ENCODE measurements at regions not wholly inside any gene's neighbourhood (a gene's known extent, or its start where the extent isn't known, plus 50 kb on each side); places are given as distances from the start of the nearest gene placed in this dataset.
A peak's percentile ranks its signal among the peaks of the same experiment; 100 is the strongest.

DNA sequence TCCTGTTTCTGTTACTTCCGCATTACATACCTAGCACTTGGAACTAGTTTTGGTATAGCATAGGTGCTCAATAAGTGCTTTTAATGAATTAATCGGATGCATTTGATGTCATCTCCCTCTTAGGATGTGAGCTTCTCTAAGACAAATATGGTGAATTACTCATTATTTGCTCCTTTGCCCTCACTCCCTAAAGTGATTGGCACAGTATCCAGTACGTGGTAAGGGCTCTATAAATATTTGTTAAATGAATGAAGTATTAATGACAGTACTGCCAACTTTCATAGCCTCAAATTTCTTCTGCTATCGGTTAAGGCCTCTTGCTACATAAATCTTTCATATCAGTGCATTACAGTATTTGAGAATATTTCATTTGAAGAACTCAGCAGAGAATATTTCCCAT lies 75.9 kb upstream of the ARID5B start:
- Histone ChIP-seq H3K36me3 (ENCODE audit: insufficient read depth, low read length) (no peaks in the 10 kb centered on the region), H3K9ac (ENCODE audit: low read depth, low read length, poor library complexity, severe bottlenecking) (no peak overlapping the region), H3K4me2 (ENCODE audit: low read depth, low read length, poor library complexity, severe bottlenecking) (no peak overlapping the region), H3K9me3 (ENCODE audit: insufficient read depth, low read depth, low read length) (no peaks in the 10 kb centered on the region), H3K79me2 (ENCODE audit: insufficient read depth, low read length) (no peaks in the 10 kb centered on the region), H3K4me3 (ENCODE audit: low read length, poor library complexity, severe bottlenecking) (no peak overlapping the region), H2AFZ (ENCODE audit: low read length) (peak overlapping the region; percentile 81; the same call in 1 of the 2 replicates), H3K4me1 (ENCODE audit: insufficient read depth, low read length, poor library complexity, severe bottlenecking) (peaks cover 20% of the 10 kb centered on the region), H4K20me1 (ENCODE audit: insufficient read depth, low read length, poor library complexity, severe bottlenecking) (no peaks in the 10 kb centered on the region), H3K9me2 (replicated peaks; ENCODE audit: low read depth, low read length) (no peaks in the 10 kb centered on the region), H3F3A (ENCODE audit: low read depth) (no peaks in the 10 kb centered on the region), H3K27me3 (ENCODE audit: insufficient read depth, low read length, poor library complexity, severe bottlenecking) (no peaks in the 10 kb centered on the region)
- TF ChIP-seq, protein P1, sequence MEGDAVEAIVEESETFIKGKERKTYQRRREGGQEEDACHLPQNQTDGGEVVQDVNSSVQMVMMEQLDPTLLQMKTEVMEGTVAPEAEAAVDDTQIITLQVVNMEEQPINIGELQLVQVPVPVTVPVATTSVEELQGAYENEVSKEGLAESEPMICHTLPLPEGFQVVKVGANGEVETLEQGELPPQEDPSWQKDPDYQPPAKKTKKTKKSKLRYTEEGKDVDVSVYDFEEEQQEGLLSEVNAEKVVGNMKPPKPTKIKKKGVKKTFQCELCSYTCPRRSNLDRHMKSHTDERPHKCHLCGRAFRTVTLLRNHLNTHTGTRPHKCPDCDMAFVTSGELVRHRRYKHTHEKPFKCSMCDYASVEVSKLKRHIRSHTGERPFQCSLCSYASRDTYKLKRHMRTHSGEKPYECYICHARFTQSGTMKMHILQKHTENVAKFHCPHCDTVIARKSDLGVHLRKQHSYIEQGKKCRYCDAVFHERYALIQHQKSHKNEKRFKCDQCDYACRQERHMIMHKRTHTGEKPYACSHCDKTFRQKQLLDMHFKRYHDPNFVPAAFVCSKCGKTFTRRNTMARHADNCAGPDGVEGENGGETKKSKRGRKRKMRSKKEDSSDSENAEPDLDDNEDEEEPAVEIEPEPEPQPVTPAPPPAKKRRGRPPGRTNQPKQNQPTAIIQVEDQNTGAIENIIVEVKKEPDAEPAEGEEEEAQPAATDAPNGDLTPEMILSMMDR (conservative IDR thresholded peaks at IDR 0.05; ENCODE audit: low read length), result no peak
- no peak for TF ChIP-seq EZH2phosphoT487 (IDR thresholded peaks at IDR 0.05; ENCODE audit: borderline replicate concordance)

DNA sequence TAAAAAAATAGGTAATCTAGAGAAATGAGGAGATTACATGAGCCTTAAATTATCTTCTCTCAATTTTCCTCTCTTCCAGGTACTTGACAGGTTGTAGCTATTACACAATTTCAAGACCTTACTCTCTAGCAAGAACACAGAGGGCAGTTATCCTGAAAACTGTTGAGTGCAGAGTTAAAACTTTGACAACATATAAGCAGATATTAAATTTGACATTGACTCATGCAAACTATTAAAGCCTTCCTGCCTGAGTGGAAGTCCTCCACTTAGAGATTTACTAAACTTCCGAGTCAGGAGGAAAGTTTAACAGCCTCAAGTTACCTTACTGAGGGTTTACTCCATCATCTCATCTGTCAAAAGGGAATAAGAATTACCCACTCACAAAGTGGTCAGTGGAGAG lies 73.5 kb upstream of the ARID5B start:
- H3K4me3 ChIP-seq (ENCODE audit: low read length, poor library complexity, severe bottlenecking), result no peak overlapping the region
- 0 out of 2 replicates have a peak, but pooled peaks cover 3% of the 10 kb centered on the region for H3F3A ChIP-seq (ENCODE audit: low read depth)
- H3K36me3 ChIP-seq (ENCODE audit: insufficient read depth, low read length), result no peaks in the 10 kb centered on the region
- no peaks in the 10 kb centered on the region for H3K27me3 ChIP-seq (ENCODE audit: insufficient read depth, low read length, poor library complexity, severe bottlenecking)
- H3K4me1 ChIP-seq (ENCODE audit: insufficient read depth, low read length, poor library complexity, severe bottlenecking), result peaks cover 6% of the 10 kb centered on the region
- H3K9me2 ChIP-seq (replicated peaks; ENCODE audit: low read depth, low read length), result no peaks in the 10 kb centered on the region
- H3K79me2 ChIP-seq (ENCODE audit: insufficient read depth, low read length), result no peaks in the 10 kb centered on the region
- H3K9ac ChIP-seq (ENCODE audit: low read depth, low read length, poor library complexity, severe bottlenecking), result no peak overlapping the region
- H2AFZ ChIP-seq (ENCODE audit: low read length), result no peak overlapping the region; the same call in 1 of the 2 replicates
- no peaks in the 10 kb centered on the region for H3K9me3 ChIP-seq (ENCODE audit: insufficient read depth, low read depth, low read length)
- H4K20me1 ChIP-seq (ENCODE audit: insufficient read depth, low read length, poor library complexity, severe bottlenecking), result no peaks in the 10 kb centered on the region
- H3K4me2 ChIP-seq (ENCODE audit: low read depth, low read length, poor library complexity, severe bottlenecking), result no peak overlapping the region
- TF ChIP-seq, protein P1 (conservative IDR thresholded peaks at IDR 0.05; ENCODE audit: low read length), result no peak
- TF ChIP-seq EZH2phosphoT487 (IDR thresholded peaks at IDR 0.05; ENCODE audit: borderline replicate concordance), result no peak

DNA sequence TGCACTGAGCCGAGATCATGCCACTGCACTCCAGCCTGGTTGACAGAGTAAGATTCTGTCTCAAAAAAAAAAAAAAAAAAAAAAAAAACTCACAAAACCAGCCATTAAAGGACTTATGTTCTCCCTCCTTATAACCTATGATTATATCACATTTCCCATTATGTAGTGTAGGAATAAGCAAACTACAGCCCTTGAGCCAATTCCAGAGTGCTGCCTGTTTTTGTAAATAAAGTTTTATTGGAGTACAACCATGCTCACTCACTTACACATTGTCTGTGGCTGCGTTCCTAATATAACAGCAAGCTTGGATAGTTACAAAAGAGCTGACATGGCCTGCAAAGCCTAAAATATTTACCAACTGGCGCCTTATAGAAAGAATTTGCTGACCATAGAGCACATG lies 72.7 kb upstream of the ARID5B start:
- Histone ChIP-seq H3K27me3 (ENCODE audit: insufficient read depth, low read length, poor library complexity, severe bottlenecking) (no peaks in the 10 kb centered on the region), H3F3A (ENCODE audit: low read depth) (0 out of 2 replicates have a peak, but pooled peaks cover 3% of the 10 kb centered on the region), H4K20me1 (ENCODE audit: insufficient read depth, low read length, poor library complexity, severe bottlenecking) (no peaks in the 10 kb centered on the region), H3K4me2 (ENCODE audit: low read depth, low read length, poor library complexity, severe bottlenecking) (no peak overlapping the region), H2AFZ (ENCODE audit: low read length) (no peak overlapping the region), H3K9me2 (replicated peaks; ENCODE audit: low read depth, low read length) (no peaks in the 10 kb centered on the region), H3K4me3 (ENCODE audit: low read length, poor library complexity, severe bottlenecking) (no peak overlapping the region), H3K9me3 (ENCODE audit: insufficient read depth, low read depth, low read length) (no peaks in the 10 kb centered on the region), H3K9ac (ENCODE audit: low read depth, low read length, poor library complexity, severe bottlenecking) (no peak overlapping the region), H3K36me3 (ENCODE audit: insufficient read depth, low read length) (no peaks in the 10 kb centered on the region), H3K4me1 (ENCODE audit: insufficient read depth, low read length, poor library complexity, severe bottlenecking) (peaks cover 6% of the 10 kb centered on the region), H3K79me2 (ENCODE audit: insufficient read depth, low read length) (no peaks in the 10 kb centered on the region)
- TF ChIP-seq EZH2phosphoT487 (IDR thresholded peaks at IDR 0.05; ENCODE audit: borderline replicate concordance), result no peak
- TF ChIP-seq, protein P1 (conservative IDR thresholded peaks at IDR 0.05; ENCODE audit: low read length), result no peak
